Astrocyte of the cerebellum (primary cell): ENCODE measurements at regions not wholly inside any gene's neighbourhood (a gene's known extent, or its start where the extent isn't known, plus 50 kb on each side); places are given as distances from the start of the nearest gene placed in this dataset.

Source experiments
- DNase-seq: peaks from one replicate; pipeline ENCODE4 v3.0.0-alpha.2; 2011; ENCODE audit warnings: low read depth
- H3K4me3 ChIP-seq: 2 replicates; pipeline ENCODE4 v1.5.1; 2011; ENCODE audit warnings: mild to moderate bottlenecking, low read depth, low read length, moderate library complexity
- CTCF ChIP-seq: IDR thresholded peaks from 2 replicates; pipeline ENCODE4 v1.5.1; 2012; ENCODE audit warnings: low read length, low read depth, moderate library complexity, mild to moderate bottlenecking; ENCODE audit errors: missing control alignments
- in situ Hi-C: cut with HindIII; loops from 2 replicates; pipeline ENCODE4 v1.10.0; 2017; ENCODE audit warnings: low sequenced_read_pairs

GRCh38 chr17:77857613-77858012, 100.9 kb upstream of the TNRC6C start:
- DNase-seq, result no peak
- H3K4me3 ChIP-seq, result no peak overlapping the region
- in situ Hi-C loops, result no loop called here
- TF ChIP-seq CTCF, result no peak

DNA sequence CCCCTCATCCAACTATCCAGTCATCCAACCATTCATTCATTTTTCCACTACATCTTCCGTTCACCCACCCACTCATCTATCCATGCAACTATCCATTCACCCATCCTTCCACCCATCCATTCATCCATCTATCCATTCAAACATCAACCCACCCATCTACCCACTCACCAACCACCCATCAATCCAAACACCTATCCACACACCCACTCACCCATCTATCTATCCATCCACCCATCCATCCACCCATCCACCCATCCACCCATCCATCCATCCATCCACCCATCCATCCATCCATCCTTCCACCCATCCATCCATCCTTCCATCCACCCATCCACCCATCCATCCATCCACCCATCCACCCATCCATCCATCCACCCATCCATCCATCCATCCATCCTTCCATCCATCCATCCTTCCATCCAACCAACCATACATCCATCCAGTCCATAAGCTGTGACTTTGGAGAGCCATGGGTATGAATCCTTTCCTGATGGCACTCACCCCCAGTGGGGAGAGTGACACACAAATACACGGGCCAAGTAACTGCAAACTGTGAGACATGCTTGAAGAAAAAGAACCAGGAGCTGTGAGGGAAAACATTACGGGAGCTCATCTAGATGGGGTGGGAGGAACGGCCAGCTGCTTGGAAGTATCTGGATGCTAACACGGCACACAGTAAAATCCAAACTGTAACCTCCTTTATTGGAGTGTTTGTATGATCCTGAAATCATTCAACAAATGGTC, 100.0 kb upstream of the TNRC6C start:
- no peak overlapping the region for H3K4me3 ChIP-seq
- in situ Hi-C loops, result no loop called here
- no peak for DNase-seq
- no peak for TF ChIP-seq CTCF

DNA sequence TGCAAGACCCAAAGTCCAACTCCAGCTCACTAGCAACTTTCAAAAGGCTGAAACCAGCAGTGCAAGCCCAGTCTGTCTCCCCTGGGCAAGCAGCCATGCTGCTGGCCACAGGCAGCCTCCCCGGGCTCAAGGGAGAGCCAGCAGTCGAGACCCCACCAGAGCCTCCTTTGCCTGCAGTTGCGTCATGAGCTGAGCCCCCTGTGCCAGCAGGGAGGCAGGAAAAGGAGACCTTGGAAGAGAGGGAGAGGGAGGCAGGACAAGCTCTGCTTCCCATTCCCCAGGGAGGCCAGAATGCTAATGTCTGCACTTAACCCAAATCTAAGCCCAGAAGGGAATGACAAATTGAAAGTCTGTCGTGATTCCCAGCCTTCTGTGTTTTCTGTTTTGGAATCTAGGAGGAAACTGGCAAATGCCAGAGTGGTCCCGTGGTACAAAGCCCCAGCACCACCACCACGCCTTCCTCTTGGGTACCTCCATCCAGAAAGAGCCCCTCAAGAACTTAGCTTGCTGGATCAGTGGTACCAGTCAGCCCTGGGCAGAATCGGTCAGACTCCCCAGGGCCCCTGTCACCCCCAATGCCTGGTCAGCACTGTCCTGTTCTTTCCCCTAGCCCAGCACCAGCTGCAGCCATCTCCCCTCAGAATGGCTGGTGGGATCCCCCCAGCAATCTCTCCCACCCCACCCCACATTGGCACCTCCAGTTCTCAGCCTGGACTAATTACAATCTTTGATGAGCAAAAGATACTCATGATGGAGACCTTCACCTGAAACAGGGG, 99.3 kb upstream of the TNRC6C start:
- in situ Hi-C loops, result no loop called here
- H3K4me3 ChIP-seq, result no peak overlapping the region
- no peak for DNase-seq
- no peak for TF ChIP-seq CTCF

DNA sequence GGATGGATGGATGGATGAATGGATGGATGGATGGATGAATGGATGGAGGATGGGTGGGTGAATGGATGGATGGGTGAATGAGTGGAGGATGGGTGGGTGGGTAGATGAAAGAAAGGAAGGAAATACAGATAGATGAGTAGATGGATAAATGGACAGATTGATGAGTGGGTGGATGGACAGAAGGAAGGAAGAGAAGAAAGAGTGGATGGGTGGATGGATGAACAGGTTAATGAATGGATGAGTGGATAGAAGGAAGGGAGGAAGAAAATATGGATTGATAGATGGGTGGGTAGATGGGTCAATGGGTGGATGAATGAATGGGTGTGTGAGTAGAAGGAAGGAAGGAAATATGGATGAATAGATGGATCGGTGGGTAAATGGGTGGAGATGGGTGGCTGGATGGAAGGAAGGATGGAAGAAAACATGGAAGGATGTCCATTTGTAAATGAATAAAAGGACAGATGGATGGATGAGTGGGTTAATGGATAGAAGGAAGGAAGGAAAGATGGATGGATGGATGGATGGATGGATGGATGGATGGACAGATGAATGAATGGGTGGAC, 97.3 kb upstream of the TNRC6C start:
- in situ Hi-C loops, result no loop called here
- no peak for TF ChIP-seq CTCF
- DNase-seq, result no peak
- H3K4me3 ChIP-seq, result no peak overlapping the region

- in situ Hi-C loops, result no loop called here
- TF ChIP-seq CTCF, result no peak
- H3K4me3 ChIP-seq, result no peak overlapping the region
- no peak for DNase-seq
These were observed 96.4 kb upstream of the TNRC6C start for GRCh38 chr17:77861981-77862645.
